ENCODE measurements at regions not wholly inside any gene's neighbourhood (a gene's known extent, or its start where the extent isn't known, plus 50 kb on each side); places are given as distances from the start of the nearest gene placed in this dataset.

- ChIA-PET CTCF (no interaction called here), POLR2A (no interaction called here)
- no peaks in the 10 kb centered on the region for H3K4me1 ChIP-seq (ENCODE audit: control extremely low read depth in 1 of 4, control insufficient read depth in 4 of 4, insufficient read depth in 4 of 4, low read length in 3 of 4)
- H3K4me3 ChIP-seq (ENCODE audit: control insufficient read depth in 1 of 7, extremely low read depth in 1 of 7, insufficient read depth in 4 of 7, low read depth in 2 of 7, low read length in 6 of 7) = no peak overlapping the region
- peaks cover 0 to 2% (median 0%) of the 10 kb centered on the region in 5 experiments for H3K27me3 ChIP-seq (replicated peaks in 2 of 5; ENCODE audit: control insufficient read depth in 4 of 5, insufficient read depth in 5 of 5, low read length in 4 of 5)
- H3K27ac ChIP-seq (ENCODE audit: insufficient read depth in 1 of 2, low read depth in 1 of 2, low read length in 2 of 2, poor library complexity in 1 of 2, severe bottlenecking in 2 of 2) = no peak overlapping the region
- DNase-seq = no peak
- peaks cover 0 to 3% (median 2%) of the 10 kb centered on the region in 5 experiments for H3K9me3 ChIP-seq (ENCODE audit: control extremely low read depth in 1 of 5, control insufficient read depth in 4 of 5, insufficient read depth in 2 of 5, low read depth in 1 of 5, low read length in 4 of 5)
- no peaks in the 10 kb centered on the region for H3K36me3 ChIP-seq (ENCODE audit: control insufficient read depth in 4 of 4, insufficient read depth in 4 of 4, low read length in 3 of 4)
Observed at GRCh38 chr2:19408592-19408991, 50.2 kb upstream of the OSR1 start.
